ENCODE measurements at regions not wholly inside any gene's neighbourhood (a gene's known extent, or its start where the extent isn't known, plus 50 kb on each side); places are given as distances from the start of the nearest gene placed in this dataset.
A peak's percentile ranks its signal among the peaks of the same experiment; 100 is the strongest.

DNA sequence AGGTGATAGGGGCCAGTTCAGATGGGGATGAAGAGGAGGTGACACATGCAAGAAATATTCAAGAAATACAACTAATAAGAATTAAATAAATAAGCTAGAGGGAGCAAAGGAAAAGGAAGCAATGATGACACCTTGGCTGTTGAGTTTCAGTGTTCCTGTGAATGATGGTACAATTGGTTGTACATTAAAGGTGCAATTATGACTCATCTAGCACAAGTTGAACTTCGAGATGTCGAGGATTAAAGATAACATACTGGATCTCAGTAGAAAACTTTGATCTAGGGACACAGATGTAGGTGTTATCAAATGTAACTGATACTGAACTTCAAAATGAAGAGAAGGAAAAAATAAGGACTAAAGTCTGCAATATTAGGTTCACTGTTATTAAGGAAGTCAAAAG is 760.6 kb upstream of the CHAC2 start:
- DNase-seq: no peak

- DNase-seq: no peak
These were observed 763.2 kb upstream of the CHAC2 start for GRCh38 chr2:53004413-53004812.

DNA sequence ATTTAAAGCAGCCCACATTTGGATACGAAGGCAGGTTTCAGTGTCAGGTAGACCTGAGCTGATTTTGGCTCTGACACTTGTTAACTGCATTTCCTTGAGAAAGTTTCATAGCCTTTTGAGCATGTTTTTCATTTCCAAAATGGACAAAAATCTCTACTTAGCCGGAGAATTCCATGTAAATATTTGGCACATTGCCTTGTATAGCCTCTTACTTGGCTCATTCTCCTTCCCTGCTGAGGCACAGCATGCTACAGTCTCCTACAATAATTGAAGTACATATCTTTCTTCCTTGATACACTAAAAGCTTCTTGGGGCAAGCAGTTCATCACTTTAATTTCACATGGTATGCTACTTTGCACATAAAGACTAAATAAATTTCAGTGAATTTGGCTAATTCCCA is 772.2 kb upstream of the CHAC2 start:
- DNase-seq: no peak

GRCh38 chr2:52976143-52976949 is 791.3 kb upstream of the CHAC2 start:
- DNase-seq: peak; percentile 27

GRCh38 chr2:52974127-52974526 is 793.5 kb upstream of the CHAC2 start:
- DNase-seq: no peak

DNA sequence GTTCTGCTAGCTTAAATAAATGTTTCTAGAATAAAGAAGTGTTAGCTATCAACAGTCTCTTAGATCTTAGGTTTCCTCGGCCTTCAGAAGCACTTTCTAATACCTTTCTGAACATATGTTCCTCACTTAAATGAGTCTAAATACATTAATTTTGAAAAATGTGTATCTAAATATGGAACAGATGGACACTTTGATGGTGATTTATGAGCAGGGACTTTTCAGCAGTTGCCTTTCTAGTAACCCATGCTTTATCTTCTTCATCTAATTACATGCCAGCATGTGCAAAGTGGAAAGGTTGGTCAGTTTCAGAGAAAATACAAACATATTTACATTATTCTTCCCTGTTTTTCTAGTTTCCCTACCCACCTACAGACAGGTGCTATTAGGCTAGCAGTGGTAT is 797.0 kb upstream of the CHAC2 start:
- no peak for DNase-seq

DNA sequence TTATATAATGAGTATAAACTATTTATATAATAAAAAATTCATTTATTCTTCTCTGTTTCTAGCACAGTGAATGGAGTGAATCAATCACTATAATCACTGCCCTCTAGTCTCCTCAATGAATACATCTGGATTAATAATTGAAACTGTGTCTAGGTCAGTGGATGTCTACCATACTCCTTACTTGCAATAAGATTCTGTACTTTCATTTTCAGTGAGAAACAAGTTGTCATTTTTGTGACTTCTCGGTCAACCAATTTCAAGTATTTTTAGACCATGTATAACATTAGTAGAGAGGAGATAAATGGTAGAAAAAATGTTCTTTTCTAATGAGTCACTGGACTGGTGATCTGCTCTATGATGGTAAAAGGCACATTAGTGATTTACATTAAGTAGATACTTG is 799.6 kb upstream of the CHAC2 start:
- DNase-seq: no peak

- no peak for DNase-seq
These were observed 802.6 kb upstream of the CHAC2 start for GRCh38 chr2:52964916-52965530.

GRCh38 chr2:52961403-52961802 is 806.2 kb upstream of the CHAC2 start:
- DNase-seq: no peak

DNA sequence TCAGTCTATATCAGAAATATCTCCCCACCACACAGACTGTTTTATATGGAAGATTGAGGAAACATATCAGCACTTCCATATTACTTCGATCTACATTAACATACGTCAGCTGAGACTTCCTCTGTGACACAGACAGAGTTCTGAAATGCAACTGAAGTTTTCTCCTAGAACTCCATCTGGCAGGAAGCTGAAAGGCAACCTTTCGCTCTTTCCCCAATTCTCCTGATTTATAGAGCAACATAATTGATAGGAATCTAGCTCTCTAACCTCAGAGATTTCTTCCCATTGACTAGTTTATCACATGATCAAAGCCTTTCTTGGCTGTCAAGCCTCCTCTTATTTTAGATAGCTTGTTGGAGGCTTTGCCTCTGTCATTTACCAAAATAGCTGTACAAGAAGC is 806.7 kb upstream of the CHAC2 start:
- DNase-seq: no peak

- DNase-seq: no peak
These were observed 807.8 kb upstream of the CHAC2 start for GRCh38 chr2:52959801-52960200.

- DNase-seq: no peak
These were observed 810.8 kb upstream of the CHAC2 start for GRCh38 chr2:52956766-52957165.

GRCh38 chr2:52956118-52956517 is 811.5 kb upstream of the CHAC2 start:
- DNase-seq: no peak

DNA sequence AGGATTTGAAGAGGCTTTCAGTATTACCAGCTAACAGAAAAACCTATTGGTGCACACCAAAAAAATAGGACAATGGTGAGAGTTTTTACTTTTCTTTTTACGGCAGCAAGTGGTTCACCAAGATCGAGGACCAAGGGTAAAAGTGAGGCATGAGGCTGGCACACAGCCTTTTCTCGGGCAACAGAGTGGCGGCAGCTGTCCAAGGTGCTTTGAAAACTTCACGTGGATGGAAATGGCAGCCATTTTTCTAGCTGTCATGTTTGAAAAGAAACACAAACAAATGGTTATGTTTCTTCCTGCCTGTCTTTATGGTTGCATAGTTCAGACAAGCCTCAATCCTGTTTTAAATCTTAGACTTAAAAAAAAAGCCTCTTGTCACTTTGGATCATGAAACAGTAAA is 812.5 kb upstream of the CHAC2 start:
- no peak for DNase-seq

DNA sequence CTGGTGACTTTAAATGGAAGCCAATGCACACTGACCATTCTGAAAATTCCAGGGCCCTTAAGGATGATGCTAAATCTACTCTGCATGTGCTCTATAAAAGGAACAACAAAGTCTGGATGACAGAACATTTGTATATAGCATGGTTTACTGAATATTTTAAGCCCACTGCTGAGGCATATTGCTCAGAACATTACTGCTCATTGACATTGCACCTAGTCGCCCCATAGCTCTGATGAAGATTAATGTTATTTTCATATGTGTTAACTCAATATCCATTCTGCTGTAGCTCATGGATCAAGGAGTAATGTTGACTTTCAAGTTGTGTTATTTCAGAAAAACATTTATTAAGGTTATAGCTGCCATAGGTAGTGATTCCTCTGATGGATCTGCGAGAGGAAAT is 827.5 kb upstream of the CHAC2 start:
- no peak for DNase-seq

DNA sequence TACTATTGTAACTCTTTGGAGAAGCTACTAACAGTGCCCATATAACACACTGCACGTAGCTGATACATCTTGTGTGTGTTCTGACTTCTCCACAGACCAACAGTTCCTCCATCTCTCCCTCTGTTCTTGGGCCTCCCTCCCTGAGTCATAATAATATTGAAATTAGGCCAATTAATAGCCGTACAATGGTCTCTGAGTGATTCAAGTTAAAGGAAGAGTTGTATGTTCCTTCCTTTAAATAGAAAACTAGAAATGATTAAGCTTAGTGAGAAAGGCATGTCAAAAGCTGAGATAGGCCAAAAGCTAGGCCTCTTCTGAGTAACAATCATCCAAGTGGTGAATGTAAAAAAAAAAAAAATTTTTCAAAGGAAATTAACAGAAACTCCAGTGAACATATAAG is 828.4 kb upstream of the CHAC2 start:
- DNase-seq: no peak

DNA sequence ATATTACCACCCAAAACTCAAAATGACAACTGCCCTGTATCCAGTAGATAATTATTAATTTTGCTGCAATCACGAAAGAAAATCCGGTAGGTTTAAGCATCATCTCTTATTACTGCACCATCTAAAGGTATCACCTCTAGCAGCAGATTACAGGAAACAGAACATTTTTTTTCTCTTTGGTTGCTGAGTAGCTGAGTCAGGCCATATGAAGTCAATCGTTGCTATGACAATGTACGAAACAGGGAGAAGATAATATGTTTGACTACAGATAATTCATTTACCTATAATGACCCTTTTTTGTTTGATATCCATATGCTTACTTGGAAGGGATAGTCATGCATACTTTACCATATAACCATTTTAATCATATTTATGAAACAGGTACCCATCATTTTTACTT is 831.6 kb upstream of the CHAC2 start:
- no peak for DNase-seq

DNA sequence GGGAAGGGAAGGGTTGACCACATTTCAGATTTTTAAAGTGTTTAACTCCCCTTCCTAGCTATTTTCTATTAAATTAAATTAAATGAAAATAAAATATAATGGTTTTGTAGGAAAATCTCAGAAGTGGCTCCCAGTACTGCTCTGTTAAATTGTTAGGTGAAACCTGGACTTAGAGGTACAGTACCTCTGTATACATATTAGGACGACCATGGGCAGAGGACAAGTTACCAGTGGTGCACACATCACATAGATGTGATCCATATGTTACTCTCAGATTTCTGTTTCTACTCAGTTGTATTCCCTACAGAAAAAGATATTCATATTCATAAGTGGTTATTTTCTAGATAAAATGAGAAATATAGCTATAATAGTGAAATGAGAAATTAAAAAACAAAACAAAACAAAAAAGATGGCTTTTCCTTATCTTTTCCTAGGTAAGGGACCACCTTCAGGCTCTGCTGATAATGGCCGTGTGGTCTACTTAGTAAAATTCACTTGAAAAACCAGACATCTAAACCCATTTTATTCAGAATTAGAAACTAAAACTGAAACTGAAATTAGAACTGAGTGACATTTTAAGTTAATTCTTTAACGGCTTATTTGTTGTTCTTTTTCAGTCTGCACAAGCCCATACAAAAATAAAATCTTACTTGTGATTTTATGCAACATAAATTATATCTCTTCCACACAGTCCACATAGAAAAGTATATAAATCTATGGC is 832.5 kb upstream of the CHAC2 start:
- DNase-seq: no peak

DNA sequence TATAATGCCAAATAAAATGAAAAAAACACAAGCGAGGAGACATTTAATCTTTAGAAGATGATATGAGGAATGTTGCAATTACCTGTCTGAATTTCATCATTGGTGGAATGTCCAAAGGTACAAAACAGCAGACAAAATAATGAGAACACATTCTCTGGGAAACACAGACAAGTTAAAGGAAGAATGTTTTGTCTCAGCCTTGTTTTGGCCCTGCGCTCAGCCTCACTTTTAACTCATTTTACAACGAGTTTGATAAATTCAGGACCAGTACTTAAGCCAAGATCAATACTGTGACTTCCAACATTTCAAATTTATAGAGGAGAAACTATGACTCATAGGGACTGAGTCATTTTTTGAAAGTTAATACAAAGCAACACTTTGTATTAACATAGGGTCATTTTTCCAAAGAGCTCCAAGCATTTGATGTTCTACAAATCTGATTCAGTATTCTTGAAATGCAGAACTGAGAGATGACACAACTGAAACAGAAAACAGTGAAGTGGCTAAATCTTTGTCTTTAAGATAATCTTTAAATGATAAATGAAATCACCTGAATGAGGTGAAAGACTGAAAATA is 833.2 kb upstream of the CHAC2 start:
- no peak for DNase-seq

- DNase-seq: no peak
These were observed 833.7 kb upstream of the CHAC2 start for GRCh38 chr2:52933878-52934277.

DNA sequence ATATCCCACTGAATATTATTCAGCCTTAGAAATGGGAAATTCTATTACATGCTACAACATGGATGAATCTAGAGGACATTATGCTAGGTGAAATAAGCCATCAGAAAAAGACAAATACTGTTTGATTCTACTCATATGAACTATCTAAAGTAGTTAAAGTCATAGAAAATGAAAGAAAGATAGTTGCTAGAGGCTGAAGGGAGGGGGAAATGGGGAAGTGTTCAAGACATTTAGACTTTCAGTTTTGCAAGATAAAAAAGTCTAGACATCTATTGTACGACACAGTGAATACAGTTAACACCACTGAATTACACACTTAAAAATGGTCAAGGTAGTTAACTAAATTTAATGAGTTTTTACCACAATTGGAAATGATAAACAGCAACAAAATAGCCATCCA is 835.9 kb upstream of the CHAC2 start:
- no peak for DNase-seq

GRCh38 chr2:52929412-52929811 is 838.2 kb upstream of the CHAC2 start:
- DNase-seq: no peak

DNA sequence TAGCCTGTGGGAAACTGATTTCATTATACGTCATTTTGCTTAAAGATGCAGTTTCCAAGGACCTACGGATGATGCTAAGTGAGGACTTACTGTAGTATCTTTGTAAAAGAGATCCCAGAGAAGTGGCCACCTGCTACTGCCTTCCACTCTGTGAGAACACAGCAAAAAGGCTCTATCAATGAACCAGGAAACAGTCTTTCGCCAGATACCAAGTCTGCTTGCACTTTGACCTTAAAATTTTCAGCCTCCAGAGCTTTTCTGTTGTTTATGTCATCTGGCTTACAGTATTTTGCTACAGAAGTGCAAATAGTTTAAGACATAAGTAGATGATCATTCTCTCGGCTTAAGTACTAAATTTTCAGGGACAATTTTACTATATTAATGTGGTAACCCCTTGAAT is 847.9 kb upstream of the CHAC2 start:
- DNase-seq: no peak

DNA sequence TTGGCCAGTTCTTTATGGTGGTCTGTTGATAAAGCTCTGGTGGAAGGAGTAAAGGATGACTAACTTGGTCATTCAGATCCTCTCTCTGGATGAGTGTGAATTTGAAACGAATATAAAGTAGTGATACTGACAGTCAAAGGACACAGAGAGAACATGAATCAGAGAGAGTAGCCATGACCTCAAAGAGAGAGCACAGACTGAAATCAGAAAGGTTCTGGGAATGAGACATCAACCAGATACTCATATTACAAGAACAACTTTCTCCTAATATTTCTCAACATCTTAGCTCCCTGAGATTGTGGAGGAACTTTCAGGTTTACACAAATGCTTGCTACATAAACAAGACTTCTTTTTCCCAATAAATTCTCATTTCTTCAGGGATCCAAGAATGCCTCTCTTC is 849.1 kb upstream of the CHAC2 start:
- no peak for DNase-seq

All from hematopoietic multipotent progenitor cell treated with erythropoietin and hydrocortisone succinate and interleukin-3 and kit ligand, for 4 days (in vitro differentiated cells).